ENCODE measurements at regions not wholly inside any gene's neighbourhood (a gene's known extent, or its start where the extent isn't known, plus 50 kb on each side); places are given as distances from the start of the nearest gene placed in this dataset.

DNA sequence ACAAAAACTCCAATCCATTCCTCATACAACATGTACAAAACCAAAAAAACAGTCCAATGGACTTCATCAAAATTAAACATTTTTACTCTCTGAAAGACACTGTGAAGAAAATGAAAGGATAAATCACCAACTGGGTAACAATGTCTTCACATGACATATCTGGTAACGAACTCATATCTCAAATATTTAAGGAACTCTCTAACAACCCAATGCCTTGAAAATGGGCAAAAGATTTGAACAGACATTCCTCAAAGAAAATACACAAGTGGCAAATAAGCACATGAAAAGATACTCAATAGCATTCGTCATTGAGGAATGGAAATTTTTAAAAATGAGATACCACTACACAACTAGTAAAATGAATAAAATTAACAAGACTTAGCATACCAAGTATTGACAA, 198.7 kb upstream of the RASSF8 start:
- TF ChIP-seq, protein P1, sequence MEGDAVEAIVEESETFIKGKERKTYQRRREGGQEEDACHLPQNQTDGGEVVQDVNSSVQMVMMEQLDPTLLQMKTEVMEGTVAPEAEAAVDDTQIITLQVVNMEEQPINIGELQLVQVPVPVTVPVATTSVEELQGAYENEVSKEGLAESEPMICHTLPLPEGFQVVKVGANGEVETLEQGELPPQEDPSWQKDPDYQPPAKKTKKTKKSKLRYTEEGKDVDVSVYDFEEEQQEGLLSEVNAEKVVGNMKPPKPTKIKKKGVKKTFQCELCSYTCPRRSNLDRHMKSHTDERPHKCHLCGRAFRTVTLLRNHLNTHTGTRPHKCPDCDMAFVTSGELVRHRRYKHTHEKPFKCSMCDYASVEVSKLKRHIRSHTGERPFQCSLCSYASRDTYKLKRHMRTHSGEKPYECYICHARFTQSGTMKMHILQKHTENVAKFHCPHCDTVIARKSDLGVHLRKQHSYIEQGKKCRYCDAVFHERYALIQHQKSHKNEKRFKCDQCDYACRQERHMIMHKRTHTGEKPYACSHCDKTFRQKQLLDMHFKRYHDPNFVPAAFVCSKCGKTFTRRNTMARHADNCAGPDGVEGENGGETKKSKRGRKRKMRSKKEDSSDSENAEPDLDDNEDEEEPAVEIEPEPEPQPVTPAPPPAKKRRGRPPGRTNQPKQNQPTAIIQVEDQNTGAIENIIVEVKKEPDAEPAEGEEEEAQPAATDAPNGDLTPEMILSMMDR (IDR thresholded peaks at IDR 0.05), result no peak
- no peak for TF ChIP-seq POLR2A (IDR thresholded peaks at IDR 0.05)
- no peaks in the 10 kb centered on the region for H3K36me3 ChIP-seq (ENCODE audit: low read depth, missing control alignments)
- no peak overlapping the region for H3K27ac ChIP-seq
- 68 to 72% methylated on average over 2 of the region's 2 CpGs for WGBS, 2 donors
- intact Hi-C loops (cut with DNase I; ENCODE audit: low total_unique reads), result no loop called here
- DNase-seq, result no peak
- H3K9me3 ChIP-seq, result no peaks in the 10 kb centered on the region
- no peak overlapping the region for H3K4me3 ChIP-seq
- no peaks in the 10 kb centered on the region for H3K27me3 ChIP-seq
- no peaks in the 10 kb centered on the region for H3K4me1 ChIP-seq

DNA sequence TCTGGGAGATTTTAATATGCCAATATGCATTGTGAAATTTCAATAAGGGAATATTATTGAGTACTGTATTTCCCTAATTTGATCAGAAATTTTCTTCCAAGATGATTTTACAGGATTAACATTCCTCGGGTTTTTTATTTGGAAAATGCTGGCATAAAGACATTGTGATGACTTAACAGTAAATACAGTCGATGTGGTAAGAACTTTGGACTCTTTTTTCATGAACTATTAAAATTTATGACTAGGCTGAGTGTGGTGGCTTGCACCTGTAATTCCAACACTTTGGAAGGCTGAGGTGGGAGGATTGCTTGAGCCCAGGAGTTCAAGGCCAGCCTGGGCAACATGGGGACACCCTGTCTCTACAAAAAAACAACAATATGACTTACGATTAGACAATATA, 197.1 kb upstream of the RASSF8 start:
- intact Hi-C loops (cut with DNase I; ENCODE audit: low total_unique reads), result no loop called here
- Histone ChIP-seq H3K4me1 (no peaks in the 10 kb centered on the region), H3K36me3 (ENCODE audit: low read depth, missing control alignments) (no peaks in the 10 kb centered on the region), H3K4me3 (no peak overlapping the region), H3K27ac (no peak overlapping the region), H3K9me3 (no peaks in the 10 kb centered on the region), H3K27me3 (no peaks in the 10 kb centered on the region)
- no peak for DNase-seq
- WGBS, 2 donors, result 83 to 87% methylated on average over 3 of the region's 3 CpGs
- no peak for TF ChIP-seq POLR2A (IDR thresholded peaks at IDR 0.05)
- TF ChIP-seq, protein P1 (IDR thresholded peaks at IDR 0.05), result no peak

DNA sequence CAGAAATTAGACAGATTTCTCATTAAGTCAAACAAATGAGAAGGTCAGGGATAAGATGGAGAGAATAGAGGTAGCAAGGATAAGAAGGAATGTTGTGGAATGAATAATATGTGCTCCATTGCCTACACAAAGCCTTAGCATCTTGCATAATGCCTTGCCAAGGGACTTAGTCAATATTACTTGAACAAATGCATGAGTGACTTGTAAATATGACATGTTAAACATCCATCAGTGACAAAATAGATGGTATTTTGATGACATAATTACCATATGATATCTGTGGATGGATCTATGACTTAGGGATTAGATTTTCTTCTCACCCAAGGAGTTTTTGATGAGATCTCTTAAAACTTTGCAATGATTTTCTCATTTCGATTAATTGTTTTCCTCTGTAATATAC, 194.1 kb upstream of the RASSF8 start:
- no peak for DNase-seq
- TF ChIP-seq, protein P1 (IDR thresholded peaks at IDR 0.05), result no peak
- no peak for TF ChIP-seq POLR2A (IDR thresholded peaks at IDR 0.05)
- Histone ChIP-seq H3K36me3 (ENCODE audit: low read depth, missing control alignments) (no peaks in the 10 kb centered on the region), H3K27me3 (no peaks in the 10 kb centered on the region), H3K4me3 (no peak overlapping the region), H3K9me3 (no peaks in the 10 kb centered on the region), H3K4me1 (no peaks in the 10 kb centered on the region), H3K27ac (no peak overlapping the region)
- WGBS, 2 donors, result 82 to 98% methylated on average over 1 of the region's 1 CpG
- intact Hi-C loops (cut with DNase I; ENCODE audit: low total_unique reads), result no loop called here

DNA sequence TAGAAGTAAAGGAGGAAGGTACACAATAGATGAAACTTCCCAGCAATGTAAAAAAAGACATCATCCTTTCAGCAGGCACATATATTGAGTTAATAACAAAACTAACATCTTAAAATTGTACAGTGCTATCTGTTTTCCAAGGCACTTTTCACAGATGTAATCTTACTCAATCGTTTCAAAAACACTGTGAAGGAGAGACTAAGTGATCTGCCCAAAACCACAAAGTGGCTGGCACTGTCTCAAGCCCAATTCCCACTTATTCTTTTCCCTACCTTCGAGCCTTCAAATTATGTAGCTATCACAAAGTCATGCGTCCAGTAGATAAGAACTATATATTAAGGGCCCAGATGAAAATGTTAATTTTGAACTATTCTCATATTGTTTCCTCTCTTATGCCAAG, 193.6 kb upstream of the RASSF8 start:
- no peak for DNase-seq
- 35 to 49% methylated on average over 3 of the region's 3 CpGs for WGBS, 2 donors
- intact Hi-C loops (cut with DNase I; ENCODE audit: low total_unique reads), result no loop called here
- no peaks in the 10 kb centered on the region for H3K27me3 ChIP-seq
- H3K27ac ChIP-seq, result no peak overlapping the region
- H3K4me3 ChIP-seq, result no peak overlapping the region
- H3K4me1 ChIP-seq, result no peaks in the 10 kb centered on the region
- TF ChIP-seq, protein P1 (IDR thresholded peaks at IDR 0.05), result no peak
- no peak for TF ChIP-seq POLR2A (IDR thresholded peaks at IDR 0.05)
- no peaks in the 10 kb centered on the region for H3K9me3 ChIP-seq
- H3K36me3 ChIP-seq (ENCODE audit: low read depth, missing control alignments), result no peaks in the 10 kb centered on the region

DNA sequence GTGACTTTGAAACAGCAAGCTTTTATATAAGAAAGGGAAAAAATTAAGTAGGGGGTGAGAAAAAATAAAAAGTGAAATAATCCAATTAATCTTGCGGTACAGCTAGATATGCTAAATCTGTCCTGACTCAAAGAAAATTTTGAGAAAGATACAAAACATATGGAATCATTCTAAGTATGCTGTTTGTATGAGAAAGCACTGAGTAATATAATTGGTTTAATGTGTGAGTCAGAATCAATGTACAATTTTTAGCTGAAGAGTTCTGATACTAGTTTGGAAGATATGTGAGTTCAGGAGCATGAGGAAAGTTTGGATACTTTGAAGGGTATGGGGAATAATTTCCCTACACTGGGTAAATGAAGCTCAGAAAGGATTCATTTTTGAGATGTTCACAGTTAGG, 190.9 kb upstream of the RASSF8 start:
- TF ChIP-seq, protein P1 (IDR thresholded peaks at IDR 0.05), result no peak
- no peak for TF ChIP-seq POLR2A (IDR thresholded peaks at IDR 0.05)

More for the DNA sequence above, 190.9 kb upstream of the RASSF8 start:
- Histone ChIP-seq H3K9me3 (no peaks in the 10 kb centered on the region), H3K4me1 (no peaks in the 10 kb centered on the region), H3K27ac (no peak overlapping the region), H3K27me3 (no peaks in the 10 kb centered on the region), H3K36me3 (ENCODE audit: low read depth, missing control alignments) (no peaks in the 10 kb centered on the region), H3K4me3 (no peak overlapping the region)
- DNase-seq, result no peak
- intact Hi-C loops (cut with DNase I; ENCODE audit: low total_unique reads), result no loop called here
- 97 to 98% methylated on average over 1 of the region's 1 CpG for WGBS, 2 donors

Data from testis (tissue), 2 donors.